ENCODE measurements at regions not wholly inside any gene's neighbourhood (a gene's known extent, or its start where the extent isn't known, plus 50 kb on each side); places are given as distances from the start of the nearest gene placed in this dataset.

- H3K4ac ChIP-seq (replicated peaks; ENCODE audit: insufficient read length, low read depth, low read length) = no peak overlapping the region
- no peak for DNase-seq (ENCODE audit: low read depth in 1 of 2, low spot score in 2 of 2)
- no peak overlapping the region for H2BK15ac ChIP-seq (ENCODE audit: low read length)
- no peak overlapping the region for H2AK5ac ChIP-seq (ENCODE audit: low read depth, low read length)
- H3K23me2 ChIP-seq (ENCODE audit: low read depth, low read length) = no peaks in the 10 kb centered on the region
- no peaks in the 10 kb centered on the region for H4K20me1 ChIP-seq (replicated peaks in 1 of 2; ENCODE audit: control insufficient read depth in 1 of 2, insufficient read depth in 2 of 2, low read length in 2 of 2)
- no peak overlapping the region for H3K4me2 ChIP-seq (ENCODE audit: insufficient read depth in 1 of 2, low read depth in 2 of 2, low read length in 2 of 2)
- H4K8ac ChIP-seq (ENCODE audit: extremely low read depth, insufficient read depth, low read length) = no peak overlapping the region
- POLR2A ChIA-PET (ENCODE audit: partially characterized antibody) = no interaction called here
- CTCF ChIA-PET (ENCODE audit: partially characterized antibody) = no interaction called here
- H3K18ac ChIP-seq (ENCODE audit: extremely low read depth, low read length) = no peak overlapping the region
- H3K56ac ChIP-seq (replicated peaks; ENCODE audit: insufficient read length, low read depth, low read length) = no peak overlapping the region
- H2BK5ac ChIP-seq (ENCODE audit: low read depth, low read length) = no peak overlapping the region
- H3K79me1 ChIP-seq (ENCODE audit: low read depth, low read length) = no peaks in the 10 kb centered on the region
- H3K79me2 ChIP-seq (ENCODE audit: control insufficient read depth in 1 of 2, insufficient read depth in 2 of 2, low read length in 2 of 2) = no peaks in the 10 kb centered on the region
- no peaks in the 10 kb centered on the region for H3K36me3 ChIP-seq (ENCODE audit: control insufficient read depth in 2 of 4, insufficient read depth in 4 of 4, low read length in 3 of 4)
- no peak overlapping the region for H2BK20ac ChIP-seq (ENCODE audit: low read length)
- H3K27me3 ChIP-seq (replicated peaks in 1 of 4; ENCODE audit: control insufficient read depth in 3 of 4, extremely low read depth in 1 of 4, insufficient read depth in 3 of 4, low read length in 3 of 4) = no peaks in the 10 kb centered on the region
- no peaks in the 10 kb centered on the region for H3K9me3 ChIP-seq (ENCODE audit: insufficient read depth in 2 of 2, low read depth in 1 of 2, low read length in 1 of 2)
- no peak overlapping the region for H2BK120ac ChIP-seq (replicated peaks; ENCODE audit: low read depth, low read length)
- H3K27ac ChIP-seq (ENCODE audit: low read depth, low read length) = no peak overlapping the region
- no peak overlapping the region for H4K91ac ChIP-seq (replicated peaks; ENCODE audit: insufficient read length, low read length)
- no peak overlapping the region for H3K14ac ChIP-seq (ENCODE audit: insufficient read length)
- WGBS, 2 experiments (ENCODE audit: extremely low coverage in 1 of 2, insufficient coverage in 1 of 2, insufficient read length in 1 of 2, insufficient replicate concordance in 2 of 2, low coverage in 1 of 2, low lambda C conversion rate in 2 of 2, missing lambda C conversion rate in 1 of 2) = 85% methylated on average over 1 of the region's 1 CpG; no CpG with 5 or more reads in 1 of the 2 experiments
- FAIRE-seq = no peak
- no peak overlapping the region for H2BK12ac ChIP-seq (ENCODE audit: low read depth, low read length)
- H4K5ac ChIP-seq (ENCODE audit: insufficient read length, low read depth, low read length) = no peak overlapping the region
- H3K4me3 ChIP-seq (ENCODE audit: extremely low read depth in 1 of 4, insufficient read depth in 2 of 4, low read depth in 3 of 4, low read length in 4 of 4) = no peak overlapping the region
- H3K23ac ChIP-seq (ENCODE audit: insufficient read length) = no peak overlapping the region
- H3K4me1 ChIP-seq (replicated peaks in 1 of 4; ENCODE audit: control insufficient read depth in 3 of 4, insufficient read depth in 4 of 4, low read length in 3 of 4) = no peaks in the 10 kb centered on the region
- no peak overlapping the region for H3K9ac ChIP-seq (replicated peaks in 1 of 4; ENCODE audit: extremely low read depth in 1 of 4, low read depth in 3 of 4, low read length in 3 of 4)
- H2AFZ ChIP-seq (ENCODE audit: low read length) = no peak overlapping the region
- TF ChIP-seq CREB1 (IDR thresholded peaks at IDR 0.05) = no peak
- no peak for TF ChIP-seq KDM4A (IDR thresholded peaks at IDR 0.05; ENCODE audit: low read depth, low read length, severe bottlenecking)
- TF ChIP-seq, protein P1, sequence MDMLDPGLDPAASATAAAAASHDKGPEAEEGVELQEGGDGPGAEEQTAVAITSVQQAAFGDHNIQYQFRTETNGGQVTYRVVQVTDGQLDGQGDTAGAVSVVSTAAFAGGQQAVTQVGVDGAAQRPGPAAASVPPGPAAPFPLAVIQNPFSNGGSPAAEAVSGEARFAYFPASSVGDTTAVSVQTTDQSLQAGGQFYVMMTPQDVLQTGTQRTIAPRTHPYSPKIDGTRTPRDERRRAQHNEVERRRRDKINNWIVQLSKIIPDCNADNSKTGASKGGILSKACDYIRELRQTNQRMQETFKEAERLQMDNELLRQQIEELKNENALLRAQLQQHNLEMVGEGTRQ (IDR thresholded peaks at IDR 0.05; ENCODE audit: low read length) = no peak
- no peak for TF ChIP-seq NANOG (IDR thresholded peaks at IDR 0.05; ENCODE audit: insufficient read depth, low read depth, low read length, poor library complexity, severe bottlenecking)
- TF ChIP-seq YY1 (IDR thresholded peaks at IDR 0.05; ENCODE audit: low read depth, low read length) = no peak
- TF ChIP-seq POLR2AphosphoS5 (IDR thresholded peaks at IDR 0.05; ENCODE audit: low read depth, low read length) = no peak
- TF ChIP-seq CEBPB (IDR thresholded peaks at IDR 0.05; ENCODE audit: low read depth, low read length) = no peak
- TF ChIP-seq TEAD4 (IDR thresholded peaks at IDR 0.05; ENCODE audit: low read depth, low read length) = no peak
- TF ChIP-seq MAFK (IDR thresholded peaks at IDR 0.05; ENCODE audit: low read depth, low read length) = no peak
- TF ChIP-seq TBP (IDR thresholded peaks at IDR 0.05; ENCODE audit: low read depth, low read length) = no peak
- no peak for TF ChIP-seq POU5F1 (IDR thresholded peaks at IDR 0.05; ENCODE audit: low read depth, low read length)
- TF ChIP-seq CHD1 (IDR thresholded peaks at IDR 0.05; ENCODE audit: low read depth, low read length) = no peak
- no peak for TF ChIP-seq POLR2A (IDR thresholded peaks at IDR 0.05; ENCODE audit: control extremely low read depth in 1 of 2, low read depth in 2 of 2, low read length in 2 of 2)
- no peak for TF ChIP-seq MAX (IDR thresholded peaks at IDR 0.05)
Measured at GRCh38 chr4:14575289-14575688, 427.0 kb upstream of the CPEB2 start.

Data from H1 (cell line).